GM10266 (cell line): ENCODE measurements at regions not wholly inside any gene's neighbourhood (a gene's known extent, or its start where the extent isn't known, plus 50 kb on each side); places are given as distances from the start of the nearest gene placed in this dataset.

Source experiments
- DNase-seq: peaks from one replicate; pipeline ENCODE4 v3.0.0; 2012; ENCODE audit errors: extremely low spot score
- CTCF ChIP-seq: IDR thresholded peaks from 2 replicates; pipeline ENCODE4 v1.5.1; 2012; ENCODE audit warnings: mild to moderate bottlenecking, low read depth; ENCODE audit not compliant: control insufficient read depth, insufficient read depth; ENCODE audit errors: missing control alignments

- no peak for DNase-seq
- TF ChIP-seq CTCF = no peak
Measured at GRCh38 chr4:133096972-133097371, 52.1 kb upstream of the PCDH10 start.
